Endothelial cell of umbilical vein (primary cell): ENCODE measurements at regions not wholly inside any gene's neighbourhood (a gene's known extent, or its start where the extent isn't known, plus 50 kb on each side); places are given as distances from the start of the nearest gene placed in this dataset. TPM values are rescaled to one million over a fixed set of nuclear protein-coding genes. Genes with fewer than 3 reads are reported as not detected.

Source experiments
- small RNA-seq: library from RNA; depleted of rRNA; stranded (forward); fragments of <200 nt; gene quantifications from one replicate; pipeline ENCODE3, GENCODE V24; 2012; ENCODE audit warnings: low replicate concordance, low read depth; ENCODE audit not compliant: insufficient read depth, insufficient read length

Small RNAs in the stretch of these regions (small RNA-seq; reads per million reads assigned to genes)
- gene COX6B1P7: not detected
